ENCODE measurements at regions not wholly inside any gene's neighbourhood (a gene's known extent, or its start where the extent isn't known, plus 50 kb on each side); places are given as distances from the start of the nearest gene placed in this dataset.

DNA sequence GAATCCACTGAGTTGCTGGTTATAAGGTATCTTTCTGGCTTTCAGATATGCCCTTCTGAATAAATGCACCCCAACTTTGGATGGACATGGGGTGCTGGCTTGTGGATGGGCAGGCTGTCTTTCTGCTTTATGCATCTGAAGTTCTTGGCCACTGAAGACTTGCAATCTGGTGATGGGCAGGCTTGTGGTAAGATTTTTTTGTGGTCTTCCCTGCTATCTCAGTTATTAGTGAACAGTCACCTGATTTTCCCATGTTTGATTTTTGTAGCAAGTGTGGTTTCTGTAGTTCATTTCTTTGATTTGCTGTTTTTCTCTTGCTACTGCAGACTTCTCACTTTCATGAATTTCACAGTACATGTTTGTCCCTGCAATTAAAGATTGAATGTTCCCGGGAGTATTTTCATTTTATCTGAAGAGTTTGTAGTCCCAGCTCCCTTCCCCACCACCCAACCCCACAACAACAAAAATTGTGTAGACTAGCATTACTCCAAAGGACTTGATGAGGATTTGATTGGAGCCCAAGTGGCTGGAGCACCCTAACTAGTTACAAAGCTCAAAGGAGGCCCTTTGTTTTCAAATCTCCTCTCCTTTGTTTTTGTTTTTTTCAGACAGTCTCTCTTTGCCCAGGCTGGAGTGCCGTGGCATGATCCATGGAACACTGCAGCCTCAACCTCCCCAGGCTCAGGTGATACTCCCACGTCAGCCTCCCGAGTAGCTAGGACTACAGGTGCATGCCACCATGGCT, 63.6 kb upstream of the MGAT5 start:
- no peak for DNase-seq

DNA sequence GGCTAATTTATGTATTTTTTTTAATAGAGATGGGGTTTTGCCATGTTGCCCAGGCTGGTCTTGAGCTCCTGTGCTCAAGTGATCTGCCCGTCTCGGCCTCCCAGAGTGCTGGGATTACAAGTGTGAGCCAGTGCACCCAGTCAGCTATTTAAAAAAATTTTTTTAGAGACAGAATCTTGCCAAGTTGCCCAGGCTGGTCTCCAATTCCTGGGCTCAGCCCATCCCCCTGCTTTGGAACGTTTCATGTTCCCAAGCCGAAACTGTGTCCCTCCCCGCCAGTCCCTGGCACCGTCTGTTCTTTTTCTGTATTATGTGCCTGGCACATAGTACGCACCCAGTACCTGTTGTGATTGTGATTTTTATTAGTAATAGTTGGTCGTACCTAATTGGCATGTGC, 63.1 kb upstream of the MGAT5 start:
- no peak for DNase-seq

- no peak for DNase-seq
Observed at GRCh38 chr2:134191835-134192234, 62.0 kb upstream of the MGAT5 start.

GRCh38 chr2:134193006-134193405, 60.9 kb upstream of the MGAT5 start:
- no peak for DNase-seq

DNA sequence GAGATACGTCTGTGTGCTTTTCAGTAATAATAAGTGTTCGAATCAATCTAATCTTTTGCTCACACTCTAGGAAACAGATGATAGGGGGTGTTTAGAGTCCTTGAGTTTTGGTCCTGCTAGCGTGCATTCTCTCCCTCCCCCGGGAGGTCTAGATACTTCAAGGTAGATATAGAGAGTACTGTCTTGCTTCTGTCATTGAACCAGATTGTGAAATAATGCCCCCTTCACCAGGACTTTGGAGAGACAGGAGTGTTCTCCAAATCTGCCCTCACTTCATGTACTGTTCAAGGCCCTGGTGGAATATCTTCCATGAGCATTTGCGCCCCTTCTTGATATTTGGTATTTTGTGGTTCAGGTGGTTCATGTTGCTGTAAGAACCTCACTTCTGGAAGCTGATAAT, 59.4 kb upstream of the MGAT5 start:
- no peak for DNase-seq

DNA sequence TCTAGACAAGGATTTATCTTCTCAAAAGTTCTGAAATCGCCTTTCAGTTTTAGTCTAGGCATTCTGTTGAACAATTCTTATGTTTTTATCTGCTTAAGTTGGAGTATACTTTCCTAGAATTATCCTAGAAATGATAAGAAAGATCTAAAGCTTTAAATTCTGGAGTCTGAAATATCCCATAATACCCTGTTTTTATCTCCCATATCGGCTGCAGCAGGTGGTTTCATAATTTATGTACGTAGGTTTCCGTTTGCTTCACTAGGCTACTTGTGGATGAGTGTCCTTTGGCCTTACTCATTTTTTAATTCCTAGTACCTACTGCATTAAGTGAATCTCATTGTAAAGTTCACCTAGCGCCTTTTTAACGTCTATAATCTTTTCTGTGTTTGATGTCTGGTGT, 58.5 kb upstream of the MGAT5 start:
- DNase-seq: no peak

DNA sequence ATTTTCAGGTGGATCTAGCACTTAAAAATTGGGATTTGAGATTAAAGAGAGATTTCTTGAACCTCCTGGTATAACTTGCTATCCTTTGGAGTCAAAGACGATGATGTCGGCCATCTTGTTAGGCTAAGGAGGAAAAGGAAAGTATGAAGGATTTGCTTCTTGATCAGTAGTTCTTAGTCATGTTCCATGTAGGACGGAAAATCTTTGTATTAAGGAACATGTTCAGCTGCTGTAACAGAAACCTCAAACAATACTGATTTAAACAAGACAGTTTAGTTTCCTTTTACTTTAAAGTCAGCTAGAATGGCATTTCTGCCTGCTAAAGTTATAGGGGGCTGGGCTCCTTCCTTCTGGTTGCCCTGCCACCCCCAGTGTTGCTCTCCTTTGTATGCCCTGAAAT, 56.4 kb upstream of the MGAT5 start:
- DNase-seq: no peak

DNA sequence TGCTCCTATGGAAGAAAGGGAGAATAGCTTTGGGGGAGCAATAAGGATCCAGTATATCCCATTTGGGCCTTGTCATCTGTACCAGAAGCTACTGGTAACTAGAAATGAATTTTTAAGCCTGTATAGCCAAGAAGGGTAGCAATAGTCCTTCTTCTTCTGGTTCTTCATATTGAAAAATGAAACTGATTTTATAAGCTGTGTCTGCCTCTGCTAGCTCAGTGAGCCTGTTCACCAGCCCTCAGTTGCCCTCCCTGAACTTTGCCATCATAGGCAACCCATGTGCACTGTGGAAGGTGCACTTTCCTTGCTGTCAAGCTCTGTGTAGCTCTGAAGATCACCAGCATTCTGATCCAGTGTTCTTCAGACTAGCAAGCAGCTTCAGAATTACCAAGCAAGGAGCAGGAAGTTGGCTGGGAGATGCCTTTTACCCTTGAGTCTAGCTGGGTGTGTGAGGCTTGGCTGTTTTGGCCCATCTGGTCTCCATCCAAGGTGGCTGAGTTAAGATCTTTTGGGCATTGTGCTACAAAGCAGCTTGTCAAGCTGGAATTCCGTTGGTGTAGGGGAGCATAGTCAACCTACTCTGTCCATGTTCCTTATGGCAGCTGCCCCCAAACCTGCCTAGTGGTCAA, 55.8 kb upstream of the MGAT5 start:
- DNase-seq: no peak

DNA sequence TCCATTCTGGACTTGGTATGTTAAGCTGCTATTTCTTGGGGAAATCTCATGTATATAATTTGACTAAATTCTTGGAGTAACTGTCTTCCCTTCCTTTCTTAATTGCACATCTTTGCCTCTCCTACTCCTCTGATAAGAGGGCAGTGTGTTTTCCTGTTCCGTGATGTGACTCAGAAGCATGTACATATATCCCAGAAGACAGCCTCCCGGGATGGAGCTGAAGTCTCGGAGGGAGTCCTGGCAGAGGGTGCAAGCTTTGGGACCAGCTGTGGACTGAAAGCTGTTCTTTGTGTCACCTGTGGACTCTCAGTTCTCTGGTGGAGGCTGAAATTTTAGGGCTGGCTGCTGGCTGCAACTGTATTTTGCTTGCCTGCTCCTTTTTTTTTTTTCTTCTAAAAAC, 54.7 kb upstream of the MGAT5 start:
- DNase-seq: no peak

DNA sequence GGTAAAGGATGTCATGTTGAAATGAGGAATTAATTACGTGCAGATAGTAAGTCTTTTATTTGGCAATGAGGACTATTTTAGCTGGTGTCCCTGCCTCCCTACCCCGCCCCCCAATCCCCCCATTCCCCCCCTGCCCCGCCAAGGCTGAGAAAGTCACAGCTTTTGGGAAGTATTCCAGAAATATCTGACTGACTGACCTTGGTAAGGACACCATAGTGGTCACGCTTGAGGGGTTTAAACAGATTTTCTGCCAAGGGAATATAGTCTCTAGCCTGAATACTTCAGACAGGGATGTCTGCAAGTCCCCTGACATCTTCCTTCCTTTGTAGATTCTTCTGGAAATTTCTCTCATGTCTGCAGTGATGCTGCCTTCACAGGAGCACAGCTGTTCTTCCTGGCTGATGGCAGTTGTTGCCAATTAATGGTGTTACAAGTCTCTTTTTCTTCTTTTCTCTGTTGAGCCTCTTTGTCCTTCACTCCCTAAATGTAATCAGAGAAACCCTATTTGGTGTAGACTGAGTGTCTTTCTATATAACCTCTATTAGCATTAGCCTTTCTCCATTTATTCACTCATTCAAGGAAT, 53.7 kb upstream of the MGAT5 start:
- no peak for DNase-seq

DNA sequence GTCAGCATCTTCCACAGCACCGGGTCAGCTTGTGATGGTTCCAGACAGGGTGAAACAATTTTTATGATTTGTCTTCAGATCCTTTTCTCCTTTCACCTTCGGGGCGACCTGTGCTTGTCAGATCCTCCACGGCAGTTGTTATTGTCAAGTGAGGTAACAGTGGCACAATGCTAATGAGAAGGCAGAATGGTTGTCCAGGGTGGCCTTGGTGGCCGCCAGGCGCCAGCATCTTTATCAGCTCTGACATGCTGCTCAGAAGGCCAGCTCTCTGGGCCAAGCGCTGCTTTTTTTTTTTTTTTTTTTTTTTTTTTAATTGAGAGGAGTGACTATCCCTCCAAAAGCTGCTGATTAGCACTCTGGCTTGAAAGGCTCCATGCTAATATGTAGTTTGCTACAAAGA, 52.3 kb upstream of the MGAT5 start:
- DNase-seq: no peak

GRCh38 chr2:134202371-134202770, 51.5 kb upstream of the MGAT5 start:
- DNase-seq: no peak

DNA sequence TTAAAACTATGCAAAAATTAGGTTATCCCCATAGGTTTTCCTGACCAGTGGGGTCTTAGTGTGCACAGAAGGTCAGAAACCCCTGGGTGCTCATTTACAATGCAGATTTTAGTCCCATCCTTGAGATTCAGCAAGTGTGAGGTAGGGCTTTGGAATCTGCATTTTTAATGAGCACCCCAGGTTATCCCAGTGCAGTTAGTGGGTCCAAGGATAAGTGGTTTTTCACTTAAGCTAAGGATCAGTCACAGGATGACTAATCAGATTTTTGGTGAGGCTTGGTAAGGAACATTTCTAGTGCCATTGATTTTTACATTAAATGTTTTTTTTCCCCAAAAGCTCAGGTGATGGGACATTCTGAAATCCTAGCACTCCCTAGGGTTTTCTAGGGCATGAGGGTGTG, 50.7 kb upstream of the MGAT5 start:
- DNase-seq: no peak

Data from GF-D8 (cell line).